ENCODE measurements at regions not wholly inside any gene's neighbourhood (a gene's known extent, or its start where the extent isn't known, plus 50 kb on each side); places are given as distances from the start of the nearest gene placed in this dataset.
"Not testable (repeated sequence)": the region's sequence is repeated elsewhere in the genome, so short reads cannot be mapped to it uniquely, and the experiment has no call there.

GRCh38 chrX:13188731-13189309 lies 131.0 kb downstream of the ATXN3L start:
- DNase-seq, result no peak
- no peaks in the 10 kb centered on the region for H3K9me3 ChIP-seq (ENCODE audit: control insufficient read depth, low read depth, low read length)
- H3K27me3 ChIP-seq (ENCODE audit: control insufficient read depth, insufficient read depth, low read length), result no peaks in the 10 kb centered on the region
- no peaks in the 10 kb centered on the region for H3K36me3 ChIP-seq (ENCODE audit: control insufficient read depth, insufficient read depth, low read length)
- WGBS (ENCODE audit: insufficient coverage, low lambda C conversion rate), result no CpG with 5 or more reads among the region's 5 CpGs
- no peak overlapping the region for H3K4me3 ChIP-seq (ENCODE audit: low read length)
- H3K27ac ChIP-seq (ENCODE audit: low read length), result no peak overlapping the region
- no peaks in the 10 kb centered on the region for H3K4me1 ChIP-seq (ENCODE audit: control insufficient read depth, insufficient read depth, low read length)

- H3K4me3 ChIP-seq (ENCODE audit: low read length); H3K36me3 ChIP-seq (ENCODE audit: control insufficient read depth, insufficient read depth, low read length); H3K4me1 ChIP-seq (ENCODE audit: control insufficient read depth, insufficient read depth, low read length); H3K9me3 ChIP-seq (ENCODE audit: control insufficient read depth, low read depth, low read length); H3K27me3 ChIP-seq (ENCODE audit: control insufficient read depth, insufficient read depth, low read length); H3K27ac ChIP-seq (ENCODE audit: low read length); DNase-seq: not testable (repeated sequence)
- WGBS (ENCODE audit: insufficient coverage, low lambda C conversion rate), result no CpG with 5 or more reads among the region's 3 CpGs
Measured at GRCh38 chrX:13186643-13187042, 133.2 kb downstream of the ATXN3L start.

- WGBS (ENCODE audit: insufficient coverage, low lambda C conversion rate), result no CpG with 5 or more reads among the region's 2 CpGs
- Histone ChIP-seq H3K36me3 (ENCODE audit: control insufficient read depth, insufficient read depth, low read length) (no peaks in the 10 kb centered on the region), H3K4me3 (ENCODE audit: low read length) (no peak overlapping the region), H3K9me3 (ENCODE audit: control insufficient read depth, low read depth, low read length) (no peaks in the 10 kb centered on the region), H3K4me1 (ENCODE audit: control insufficient read depth, insufficient read depth, low read length) (no peaks in the 10 kb centered on the region), H3K27ac (ENCODE audit: low read length) (no peak overlapping the region), H3K27me3 (ENCODE audit: control insufficient read depth, insufficient read depth, low read length) (no peaks in the 10 kb centered on the region)
- DNase-seq, result no peak
Measured at GRCh38 chrX:13180807-13181206, 136.4 kb upstream of the FAM9C start.

GRCh38 chrX:13179586-13179985 lies 135.2 kb upstream of the FAM9C start:
- no CpG with 5 or more reads among the region's 3 CpGs for WGBS (ENCODE audit: insufficient coverage, low lambda C conversion rate)
- no peaks in the 10 kb centered on the region for H3K9me3 ChIP-seq (ENCODE audit: control insufficient read depth, low read depth, low read length)
- H3K4me1 ChIP-seq (ENCODE audit: control insufficient read depth, insufficient read depth, low read length), result no peaks in the 10 kb centered on the region
- H3K4me3 ChIP-seq (ENCODE audit: low read length), result no peak overlapping the region
- no peaks in the 10 kb centered on the region for H3K36me3 ChIP-seq (ENCODE audit: control insufficient read depth, insufficient read depth, low read length)
- no peak overlapping the region for H3K27ac ChIP-seq (ENCODE audit: low read length)
- no peaks in the 10 kb centered on the region for H3K27me3 ChIP-seq (ENCODE audit: control insufficient read depth, insufficient read depth, low read length)
- no peak for DNase-seq

GRCh38 chrX:13179100-13179499 lies 134.7 kb upstream of the FAM9C start:
- Histone ChIP-seq H3K27me3 (ENCODE audit: control insufficient read depth, insufficient read depth, low read length) (no peaks in the 10 kb centered on the region), H3K4me1 (ENCODE audit: control insufficient read depth, insufficient read depth, low read length) (no peaks in the 10 kb centered on the region), H3K4me3 (ENCODE audit: low read length) (no peak overlapping the region), H3K27ac (ENCODE audit: low read length) (no peak overlapping the region), H3K36me3 (ENCODE audit: control insufficient read depth, insufficient read depth, low read length) (no peaks in the 10 kb centered on the region), H3K9me3 (ENCODE audit: control insufficient read depth, low read depth, low read length) (no peaks in the 10 kb centered on the region)
- DNase-seq, result no peak
- no CpG with 5 or more reads among the region's 2 CpGs for WGBS (ENCODE audit: insufficient coverage, low lambda C conversion rate)

GRCh38 chrX:13177921-13178566 lies 133.6 kb upstream of the FAM9C start:
- H3K4me1 ChIP-seq (ENCODE audit: control insufficient read depth, insufficient read depth, low read length), result no peaks in the 10 kb centered on the region
- DNase-seq, result no peak
- no peak overlapping the region for H3K27ac ChIP-seq (ENCODE audit: low read length)
- no peaks in the 10 kb centered on the region for H3K27me3 ChIP-seq (ENCODE audit: control insufficient read depth, insufficient read depth, low read length)
- WGBS (ENCODE audit: insufficient coverage, low lambda C conversion rate), result no CpG with 5 or more reads among the region's 6 CpGs
- no peak overlapping the region for H3K4me3 ChIP-seq (ENCODE audit: low read length)
- H3K36me3 ChIP-seq (ENCODE audit: control insufficient read depth, insufficient read depth, low read length), result no peaks in the 10 kb centered on the region
- no peaks in the 10 kb centered on the region for H3K9me3 ChIP-seq (ENCODE audit: control insufficient read depth, low read depth, low read length)

GRCh38 chrX:13175056-13175455 lies 130.6 kb upstream of the FAM9C start:
- no CpG with 5 or more reads among the region's 2 CpGs for WGBS (ENCODE audit: insufficient coverage, low lambda C conversion rate)
- Histone ChIP-seq H3K9me3 (ENCODE audit: control insufficient read depth, low read depth, low read length) (no peaks in the 10 kb centered on the region), H3K27ac (ENCODE audit: low read length) (no peak overlapping the region), H3K36me3 (ENCODE audit: control insufficient read depth, insufficient read depth, low read length) (no peaks in the 10 kb centered on the region), H3K4me1 (ENCODE audit: control insufficient read depth, insufficient read depth, low read length) (no peaks in the 10 kb centered on the region), H3K27me3 (ENCODE audit: control insufficient read depth, insufficient read depth, low read length) (no peaks in the 10 kb centered on the region), H3K4me3 (ENCODE audit: low read length) (no peak overlapping the region)
- DNase-seq, result no peak

- no peaks in the 10 kb centered on the region for H3K27me3 ChIP-seq (ENCODE audit: control insufficient read depth, insufficient read depth, low read length)
- 90% methylated on average over 2 of the region's 2 CpGs for WGBS (ENCODE audit: insufficient coverage, low lambda C conversion rate)
- no peak for DNase-seq
- no peaks in the 10 kb centered on the region for H3K9me3 ChIP-seq (ENCODE audit: control insufficient read depth, low read depth, low read length)
- no peak overlapping the region for H3K4me3 ChIP-seq (ENCODE audit: low read length)
- H3K4me1 ChIP-seq (ENCODE audit: control insufficient read depth, insufficient read depth, low read length), result no peaks in the 10 kb centered on the region
- H3K27ac ChIP-seq (ENCODE audit: low read length), result no peak overlapping the region
- no peaks in the 10 kb centered on the region for H3K36me3 ChIP-seq (ENCODE audit: control insufficient read depth, insufficient read depth, low read length)
Measured at GRCh38 chrX:13170966-13171558, 126.6 kb upstream of the FAM9C start.

- DNase-seq, result no peak
- H3K27me3 ChIP-seq (ENCODE audit: control insufficient read depth, insufficient read depth, low read length), result no peaks in the 10 kb centered on the region
- H3K4me1 ChIP-seq (ENCODE audit: control insufficient read depth, insufficient read depth, low read length), result peaks cover 3% of the 10 kb centered on the region
- no peak overlapping the region for H3K27ac ChIP-seq (ENCODE audit: low read length)
- H3K36me3 ChIP-seq (ENCODE audit: control insufficient read depth, insufficient read depth, low read length), result no peaks in the 10 kb centered on the region
- WGBS (ENCODE audit: insufficient coverage, low lambda C conversion rate), result 100% methylated on average over 2 of the region's 2 CpGs
- H3K4me3 ChIP-seq (ENCODE audit: low read length), result no peak overlapping the region
- H3K9me3 ChIP-seq (ENCODE audit: control insufficient read depth, low read depth, low read length), result no peaks in the 10 kb centered on the region
Measured at GRCh38 chrX:13169684-13170083, 125.3 kb upstream of the FAM9C start.

GRCh38 chrX:13168269-13168668 lies 123.8 kb upstream of the FAM9C start:
- Histone ChIP-seq H3K4me3 (ENCODE audit: low read length) (no peak overlapping the region), H3K27ac (ENCODE audit: low read length) (no peak overlapping the region), H3K9me3 (ENCODE audit: control insufficient read depth, low read depth, low read length) (no peaks in the 10 kb centered on the region), H3K27me3 (ENCODE audit: control insufficient read depth, insufficient read depth, low read length) (no peaks in the 10 kb centered on the region), H3K4me1 (ENCODE audit: control insufficient read depth, insufficient read depth, low read length) (peaks cover 6% of the 10 kb centered on the region), H3K36me3 (ENCODE audit: control insufficient read depth, insufficient read depth, low read length) (no peaks in the 10 kb centered on the region)
- no CpG with 5 or more reads among the region's 5 CpGs for WGBS (ENCODE audit: insufficient coverage, low lambda C conversion rate)
- no peak for DNase-seq
